ENCODE measurements at regions not wholly inside any gene's neighbourhood (a gene's known extent, or its start where the extent isn't known, plus 50 kb on each side); places are given as distances from the start of the nearest gene placed in this dataset.

- TF ChIP-seq CTCF (IDR thresholded peaks at IDR 0.05) (no peak), MAX (IDR thresholded peaks at IDR 0.05) (no peak), MYC (IDR thresholded peaks at IDR 0.05; ENCODE audit: borderline replicate concordance, low read length) (no peak), PHF8 (IDR thresholded peaks at IDR 0.05; ENCODE audit: borderline replicate concordance, low read depth) (no peak), USF2 (IDR thresholded peaks at IDR 0.05) (no peak), RARB (CRISPR knock-in tag; IDR thresholded peaks at IDR 0.05) (no peak), SMC3 (IDR thresholded peaks at IDR 0.05) (no peak), NFE2L2 (conservative IDR thresholded peaks at IDR 0.05; ENCODE audit: low read length) (no peak), CEBPB (IDR thresholded peaks at IDR 0.05) (no peak), POLR2A (IDR thresholded peaks at IDR 0.05; ENCODE audit: low read length) (no peak), CBX2 (IDR thresholded peaks at IDR 0.05; ENCODE audit: borderline replicate concordance, low read depth) (no peak)
- TF ChIP-seq, protein P1, sequence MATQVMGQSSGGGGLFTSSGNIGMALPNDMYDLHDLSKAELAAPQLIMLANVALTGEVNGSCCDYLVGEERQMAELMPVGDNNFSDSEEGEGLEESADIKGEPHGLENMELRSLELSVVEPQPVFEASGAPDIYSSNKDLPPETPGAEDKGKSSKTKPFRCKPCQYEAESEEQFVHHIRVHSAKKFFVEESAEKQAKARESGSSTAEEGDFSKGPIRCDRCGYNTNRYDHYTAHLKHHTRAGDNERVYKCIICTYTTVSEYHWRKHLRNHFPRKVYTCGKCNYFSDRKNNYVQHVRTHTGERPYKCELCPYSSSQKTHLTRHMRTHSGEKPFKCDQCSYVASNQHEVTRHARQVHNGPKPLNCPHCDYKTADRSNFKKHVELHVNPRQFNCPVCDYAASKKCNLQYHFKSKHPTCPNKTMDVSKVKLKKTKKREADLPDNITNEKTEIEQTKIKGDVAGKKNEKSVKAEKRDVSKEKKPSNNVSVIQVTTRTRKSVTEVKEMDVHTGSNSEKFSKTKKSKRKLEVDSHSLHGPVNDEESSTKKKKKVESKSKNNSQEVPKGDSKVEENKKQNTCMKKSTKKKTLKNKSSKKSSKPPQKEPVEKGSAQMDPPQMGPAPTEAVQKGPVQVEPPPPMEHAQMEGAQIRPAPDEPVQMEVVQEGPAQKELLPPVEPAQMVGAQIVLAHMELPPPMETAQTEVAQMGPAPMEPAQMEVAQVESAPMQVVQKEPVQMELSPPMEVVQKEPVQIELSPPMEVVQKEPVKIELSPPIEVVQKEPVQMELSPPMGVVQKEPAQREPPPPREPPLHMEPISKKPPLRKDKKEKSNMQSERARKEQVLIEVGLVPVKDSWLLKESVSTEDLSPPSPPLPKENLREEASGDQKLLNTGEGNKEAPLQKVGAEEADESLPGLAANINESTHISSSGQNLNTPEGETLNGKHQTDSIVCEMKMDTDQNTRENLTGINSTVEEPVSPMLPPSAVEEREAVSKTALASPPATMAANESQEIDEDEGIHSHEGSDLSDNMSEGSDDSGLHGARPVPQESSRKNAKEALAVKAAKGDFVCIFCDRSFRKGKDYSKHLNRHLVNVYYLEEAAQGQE (IDR thresholded peaks at IDR 0.05) = no peak
Observed at GRCh38 chr7:84784450-84784849, 402.4 kb downstream of the SEMA3D start.
